Glutamatergic neuron (in vitro differentiated cells): ENCODE measurements at regions not wholly inside any gene's neighbourhood (a gene's known extent, or its start where the extent isn't known, plus 50 kb on each side); places are given as distances from the start of the nearest gene placed in this dataset.
"Not testable (repeated sequence)": the region's sequence is repeated elsewhere in the genome, so short reads cannot be mapped to it uniquely, and the experiment has no call there.

Experiments
- DNase-seq: peaks from one replicate; pipeline ENCODE4 v3.0.0; 2022
- H3K27ac Mint-ChIP-seq: one replicate; pipeline ENCODE4 v1.8.0; 2020; ENCODE audit warnings: mild to moderate bottlenecking, mixed read lengths, inconsistent platforms; ENCODE audit not compliant: unreplicated experiment
- H3K27me3 Mint-ChIP-seq: one replicate; pipeline ENCODE4 v1.8.0; 2020; ENCODE audit warnings: mild to moderate bottlenecking, moderate library complexity, mixed read lengths, inconsistent platforms; ENCODE audit not compliant: unreplicated experiment
- H3K36me3 Mint-ChIP-seq: one replicate; pipeline ENCODE4 v1.8.0; 2020; ENCODE audit warnings: mild to moderate bottlenecking, mixed read lengths, inconsistent platforms; ENCODE audit not compliant: unreplicated experiment
- H3K4me1 Mint-ChIP-seq: one replicate; pipeline ENCODE4 v1.8.0; 2020; ENCODE audit warnings: mild to moderate bottlenecking, low read depth, mixed read lengths, inconsistent platforms; ENCODE audit not compliant: unreplicated experiment
- H3K4me3 Mint-ChIP-seq: one replicate; pipeline ENCODE4 v1.8.0; 2020; ENCODE audit warnings: mild to moderate bottlenecking, mixed read lengths, inconsistent platforms; ENCODE audit not compliant: unreplicated experiment
- H3K9me3 Mint-ChIP-seq: one replicate; pipeline ENCODE4 v1.8.0; 2020; ENCODE audit warnings: mild to moderate bottlenecking, moderate library complexity, mixed read lengths, inconsistent platforms; ENCODE audit not compliant: unreplicated experiment
- TF ChIP-seq, protein P1 (sequence below): fragments of 200-600 bp; sonication (generic); IDR thresholded peaks from one replicate; pipeline ENCODE4 v1.5.0; 2021; ENCODE audit not compliant: partially characterized antibody, unreplicated experiment

DNA sequence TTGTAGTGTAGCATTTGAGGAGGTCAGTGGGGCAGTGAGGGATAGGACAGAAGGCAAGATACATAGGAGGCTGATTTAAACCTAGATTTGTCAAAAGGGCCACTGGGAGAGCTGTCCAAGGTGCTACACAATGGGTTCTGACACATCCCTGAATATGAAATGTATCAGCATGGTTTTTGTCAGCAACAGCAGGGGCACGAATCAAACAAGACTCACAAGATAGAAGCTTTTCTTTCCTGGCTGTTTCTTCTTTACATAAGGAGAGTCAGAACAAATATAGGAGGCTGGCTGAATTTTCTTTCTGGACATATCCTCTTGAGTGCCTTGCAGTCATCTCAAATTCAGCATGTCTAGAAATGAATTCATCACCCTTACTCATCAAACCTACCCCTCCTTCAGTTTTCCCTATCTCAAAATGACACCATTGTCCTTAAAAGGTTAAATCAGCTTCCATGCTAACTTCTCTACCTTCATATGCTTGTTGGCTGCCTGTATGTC lies 130.5 kb downstream of the NPIPB5 start:
- DNase-seq = no peak
- TF ChIP-seq, protein P1, sequence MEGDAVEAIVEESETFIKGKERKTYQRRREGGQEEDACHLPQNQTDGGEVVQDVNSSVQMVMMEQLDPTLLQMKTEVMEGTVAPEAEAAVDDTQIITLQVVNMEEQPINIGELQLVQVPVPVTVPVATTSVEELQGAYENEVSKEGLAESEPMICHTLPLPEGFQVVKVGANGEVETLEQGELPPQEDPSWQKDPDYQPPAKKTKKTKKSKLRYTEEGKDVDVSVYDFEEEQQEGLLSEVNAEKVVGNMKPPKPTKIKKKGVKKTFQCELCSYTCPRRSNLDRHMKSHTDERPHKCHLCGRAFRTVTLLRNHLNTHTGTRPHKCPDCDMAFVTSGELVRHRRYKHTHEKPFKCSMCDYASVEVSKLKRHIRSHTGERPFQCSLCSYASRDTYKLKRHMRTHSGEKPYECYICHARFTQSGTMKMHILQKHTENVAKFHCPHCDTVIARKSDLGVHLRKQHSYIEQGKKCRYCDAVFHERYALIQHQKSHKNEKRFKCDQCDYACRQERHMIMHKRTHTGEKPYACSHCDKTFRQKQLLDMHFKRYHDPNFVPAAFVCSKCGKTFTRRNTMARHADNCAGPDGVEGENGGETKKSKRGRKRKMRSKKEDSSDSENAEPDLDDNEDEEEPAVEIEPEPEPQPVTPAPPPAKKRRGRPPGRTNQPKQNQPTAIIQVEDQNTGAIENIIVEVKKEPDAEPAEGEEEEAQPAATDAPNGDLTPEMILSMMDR = no peak
- no peak overlapping the region for H3K4me3 Mint-ChIP-seq
- H3K27me3 Mint-ChIP-seq = no peaks in the 10 kb centered on the region
- H3K4me1 Mint-ChIP-seq = no peaks in the 10 kb centered on the region
- no peaks in the 10 kb centered on the region for H3K36me3 Mint-ChIP-seq
- H3K27ac Mint-ChIP-seq = no peak overlapping the region
- no peaks in the 10 kb centered on the region for H3K9me3 Mint-ChIP-seq

DNA sequence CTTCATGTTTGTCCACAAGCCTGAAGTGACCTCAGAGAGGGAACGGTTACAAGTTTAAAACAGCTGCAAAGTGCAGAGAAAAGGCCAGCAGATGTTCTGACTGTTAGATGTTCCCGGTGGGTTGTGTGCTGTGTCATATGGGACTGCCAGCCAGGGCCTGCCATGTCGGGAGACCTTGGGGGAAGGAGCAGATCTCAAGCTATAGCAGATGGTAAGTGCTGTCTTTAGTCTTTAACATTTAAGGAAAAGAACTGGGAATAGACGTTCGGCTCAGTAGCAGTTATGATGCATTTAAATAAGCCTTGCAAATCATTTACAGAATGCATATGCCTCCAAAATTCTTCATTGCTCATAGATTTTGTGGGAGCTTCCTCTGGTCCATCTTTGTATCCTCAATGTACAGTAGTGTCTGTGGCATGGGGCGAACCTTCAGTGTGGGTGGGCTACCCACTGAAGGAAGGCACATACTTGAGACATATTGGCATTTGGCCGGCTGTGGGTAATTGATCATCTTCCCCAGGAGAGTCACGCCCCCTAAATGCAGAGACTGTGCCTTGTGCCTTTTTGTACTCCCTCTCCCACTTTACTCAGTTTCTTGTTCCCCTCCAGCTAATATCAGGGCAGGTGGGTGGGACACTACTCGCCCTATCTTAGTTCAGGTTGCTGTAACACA lies 131.9 kb downstream of the NPIPB5 start:
- no peak overlapping the region for H3K4me3 Mint-ChIP-seq
- H3K36me3 Mint-ChIP-seq = no peaks in the 10 kb centered on the region
- no peaks in the 10 kb centered on the region for H3K9me3 Mint-ChIP-seq
- no peak overlapping the region for H3K27ac Mint-ChIP-seq
- TF ChIP-seq, protein P1 = no peak
- H3K27me3 Mint-ChIP-seq = no peaks in the 10 kb centered on the region
- no peaks in the 10 kb centered on the region for H3K4me1 Mint-ChIP-seq
- DNase-seq = peak; percentile 45

GRCh38 chr16:22643203-22643602 lies 132.5 kb downstream of the NPIPB5 start:
- not testable (repeated sequence) for H3K4me3 Mint-ChIP-seq, H3K4me1 Mint-ChIP-seq, H3K27ac Mint-ChIP-seq, H3K27me3 Mint-ChIP-seq, H3K36me3 Mint-ChIP-seq, H3K9me3 Mint-ChIP-seq, DNase-seq

DNA sequence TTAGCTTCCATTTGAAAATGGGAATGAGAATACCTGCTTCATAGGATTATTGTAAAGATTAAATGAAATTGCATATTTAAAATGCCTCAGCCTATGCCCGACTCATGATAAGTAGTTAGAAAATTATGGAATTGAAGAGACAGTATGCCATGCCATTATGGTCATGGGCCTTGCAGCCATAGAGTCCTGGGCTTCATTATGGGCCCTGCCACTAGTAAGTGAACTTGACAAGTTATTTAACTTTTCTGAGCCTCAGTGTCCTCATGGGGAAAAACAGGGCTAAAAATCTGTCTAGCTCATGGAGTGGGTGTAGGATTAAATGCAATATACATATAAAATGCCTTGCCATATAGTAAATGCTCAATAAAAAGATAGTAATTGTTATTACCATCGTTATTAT lies 133.2 kb downstream of the NPIPB5 start:
- Mint-ChIP-seq H3K9me3 (no peaks in the 10 kb centered on the region), H3K27ac (no peak overlapping the region), H3K27me3 (no peaks in the 10 kb centered on the region), H3K4me3 (no peak overlapping the region), H3K36me3 (no peaks in the 10 kb centered on the region), H3K4me1 (no peaks in the 10 kb centered on the region)
- TF ChIP-seq, protein P1 = no peak
- DNase-seq = no peak

DNA sequence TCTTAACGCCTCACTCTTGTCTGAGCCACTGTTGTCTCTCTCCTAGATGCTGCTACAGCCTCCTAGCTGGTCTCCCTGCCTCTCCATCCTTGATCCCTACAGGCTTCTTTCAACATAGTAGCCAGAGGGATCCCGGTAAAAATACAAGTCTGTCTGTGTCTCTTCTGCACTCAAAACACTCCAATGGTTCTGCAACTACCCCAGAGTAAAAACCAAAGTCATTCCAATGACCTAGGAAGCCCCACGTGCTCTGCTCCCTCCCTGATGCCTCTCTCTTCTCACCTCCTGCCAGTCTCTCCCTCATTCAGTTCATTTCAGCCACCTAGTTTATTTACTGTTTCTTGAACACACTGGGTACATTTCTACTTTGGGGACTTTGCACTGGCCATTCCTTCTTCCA lies 135.2 kb downstream of the NPIPB5 start:
- Mint-ChIP-seq H3K4me1 (no peaks in the 10 kb centered on the region), H3K4me3 (no peak overlapping the region), H3K9me3 (no peaks in the 10 kb centered on the region), H3K36me3 (no peaks in the 10 kb centered on the region), H3K27ac (no peak overlapping the region), H3K27me3 (no peaks in the 10 kb centered on the region)
- TF ChIP-seq, protein P1 = no peak
- DNase-seq = no peak
